T-helper 1 cell treated with Interleukin-12 subunit alpha and Interleukin-12 subunit beta and Interleukin-4 antibody, amounts not matched to agents 30 ng/mL and 1 ng/mL, for 36 hours (primary cell): ENCODE measurements at regions not wholly inside any gene's neighbourhood (a gene's known extent, or its start where the extent isn't known, plus 50 kb on each side); places are given as distances from the start of the nearest gene placed in this dataset.
"Not testable (repeated sequence)": the region's sequence is repeated elsewhere in the genome, so short reads cannot be mapped to it uniquely, and the experiment has no call there.

Source experiments
- intact Hi-C: fragments of 100-400 bp; cut with micrococcal nuclease; formaldehyde crosslinking; loops from one replicate; pipeline ENCODE4 v1.15.1; 2024

DNA sequence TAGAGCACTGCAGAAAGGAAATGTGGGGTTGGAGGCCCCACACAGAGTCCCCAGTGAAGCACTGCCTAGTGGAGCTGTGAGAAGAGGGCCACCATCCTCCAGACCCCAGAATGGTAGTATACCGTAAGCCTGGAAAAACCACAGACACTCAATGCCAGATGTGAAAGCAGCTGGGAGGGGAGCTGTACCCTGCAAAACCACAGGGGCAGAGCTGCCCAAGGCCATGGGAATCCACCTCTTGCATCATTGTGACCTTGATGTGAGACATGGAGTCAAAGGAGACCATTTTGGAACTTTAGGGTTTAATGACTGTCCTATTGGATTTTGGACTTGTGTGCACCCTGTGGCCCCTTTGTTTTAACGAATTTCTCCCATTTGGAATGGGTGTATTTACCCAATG, 75.3 kb upstream of the SERPINE2 start:
- intact Hi-C loops = no loop called here

DNA sequence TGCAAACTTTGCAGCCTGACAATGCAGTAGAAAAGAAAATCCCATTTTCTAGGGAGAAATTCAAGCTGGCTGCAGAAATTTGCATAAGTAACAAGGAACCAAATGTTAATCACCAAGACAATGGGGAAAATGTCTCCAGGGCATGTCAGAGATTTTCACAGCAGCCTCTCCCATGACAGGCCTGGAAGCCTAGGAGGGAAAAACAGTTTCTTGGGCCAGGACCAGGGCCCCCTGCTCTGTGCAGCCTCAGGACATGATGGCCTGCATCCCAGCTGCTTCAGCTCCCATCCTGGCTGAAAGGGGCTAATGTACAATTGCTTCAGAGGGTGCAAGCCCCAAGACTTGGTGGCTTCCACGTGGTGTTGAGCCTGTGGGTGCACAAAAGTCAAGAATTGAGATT, 74.8 kb upstream of the SERPINE2 start:
- intact Hi-C loops = not testable (repeated sequence)

DNA sequence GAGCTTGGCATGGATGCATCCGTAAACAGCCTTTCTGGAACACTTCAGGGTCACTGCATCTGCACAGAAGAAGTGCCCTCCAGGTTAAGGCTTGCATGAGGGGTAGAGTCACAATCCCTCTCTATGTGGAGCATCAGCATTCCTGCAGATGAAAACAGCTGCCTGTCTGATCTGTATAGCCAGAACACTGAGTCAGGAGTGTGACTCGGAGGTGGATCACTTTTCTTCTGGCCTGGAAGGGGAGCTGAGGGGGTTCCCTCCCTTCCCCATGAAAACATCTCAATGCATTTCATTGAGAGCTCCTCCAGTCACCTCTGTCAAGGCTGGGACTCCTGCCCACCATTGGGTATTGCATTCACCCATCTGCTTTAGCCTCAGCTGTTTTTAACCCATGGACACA, 72.5 kb upstream of the SERPINE2 start:
- intact Hi-C loops = no loop called here

DNA sequence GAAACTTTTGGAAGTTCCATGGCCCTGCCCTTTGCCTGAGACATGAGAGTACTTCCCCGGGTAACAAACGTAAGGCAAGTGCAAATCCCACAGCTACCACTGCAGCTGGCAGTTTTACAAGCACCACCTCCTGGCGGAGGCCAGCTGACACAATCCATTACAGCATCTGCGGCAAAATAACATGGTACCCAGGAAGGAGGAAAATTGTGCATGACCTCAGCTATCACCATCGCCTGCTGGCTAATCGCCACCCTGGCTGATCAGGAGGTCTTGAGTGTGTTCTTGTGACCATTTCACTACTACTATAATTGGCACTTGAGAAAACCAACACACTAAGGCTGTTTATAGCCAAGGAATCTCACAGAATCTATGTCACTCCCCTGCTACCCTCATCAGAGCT, 71.7 kb upstream of the SERPINE2 start:
- intact Hi-C loops = no loop called here

DNA sequence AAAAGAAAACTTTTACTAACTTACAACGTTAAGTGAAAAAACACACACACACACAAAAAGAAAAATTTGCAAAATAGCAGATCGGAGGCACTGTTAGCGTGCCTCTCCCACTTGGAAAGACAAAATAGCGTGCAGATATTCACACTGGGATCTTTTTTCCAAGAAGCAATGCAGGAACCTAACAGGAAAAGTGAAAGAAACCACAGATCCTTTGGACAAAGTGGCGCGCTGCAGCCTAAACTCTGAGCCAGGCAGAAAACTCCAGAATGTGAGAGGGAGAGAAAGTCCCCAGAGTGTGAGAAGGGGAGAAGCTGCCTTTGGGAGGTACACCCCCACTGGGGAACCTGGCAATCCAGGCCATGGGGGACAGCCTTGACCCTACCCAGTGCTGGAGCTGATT, 70.7 kb upstream of the SERPINE2 start:
- intact Hi-C loops = no loop called here

GRCh38 chr2:224106794-224107193, 67.7 kb upstream of the SERPINE2 start:
- intact Hi-C loops = no loop called here

- intact Hi-C loops = no loop called here
Observed at GRCh38 chr2:224104668-224105386, 65.7 kb upstream of the SERPINE2 start.

DNA sequence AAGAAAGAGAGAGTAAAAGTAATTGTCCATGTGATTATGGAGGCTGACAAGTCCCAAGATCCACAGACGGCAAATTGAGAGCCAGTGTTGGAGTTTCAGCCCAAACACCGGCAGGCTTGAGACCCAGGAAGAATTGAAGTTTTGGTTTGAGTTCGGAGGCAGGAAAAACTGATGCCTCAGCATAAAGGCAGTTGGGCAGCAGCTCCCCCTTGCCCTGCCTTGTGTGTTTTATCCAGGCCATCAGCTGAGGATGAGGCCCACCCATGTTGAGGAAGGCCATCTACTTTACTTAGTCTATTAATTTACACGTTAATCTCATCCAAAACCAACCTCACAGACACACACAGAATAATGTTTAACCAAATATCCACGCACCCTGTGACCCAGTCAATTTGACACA, 64.6 kb upstream of the SERPINE2 start:
- intact Hi-C loops = no loop called here

GRCh38 chr2:224102991-224103390, 63.9 kb upstream of the SERPINE2 start:
- intact Hi-C loops = no loop called here

DNA sequence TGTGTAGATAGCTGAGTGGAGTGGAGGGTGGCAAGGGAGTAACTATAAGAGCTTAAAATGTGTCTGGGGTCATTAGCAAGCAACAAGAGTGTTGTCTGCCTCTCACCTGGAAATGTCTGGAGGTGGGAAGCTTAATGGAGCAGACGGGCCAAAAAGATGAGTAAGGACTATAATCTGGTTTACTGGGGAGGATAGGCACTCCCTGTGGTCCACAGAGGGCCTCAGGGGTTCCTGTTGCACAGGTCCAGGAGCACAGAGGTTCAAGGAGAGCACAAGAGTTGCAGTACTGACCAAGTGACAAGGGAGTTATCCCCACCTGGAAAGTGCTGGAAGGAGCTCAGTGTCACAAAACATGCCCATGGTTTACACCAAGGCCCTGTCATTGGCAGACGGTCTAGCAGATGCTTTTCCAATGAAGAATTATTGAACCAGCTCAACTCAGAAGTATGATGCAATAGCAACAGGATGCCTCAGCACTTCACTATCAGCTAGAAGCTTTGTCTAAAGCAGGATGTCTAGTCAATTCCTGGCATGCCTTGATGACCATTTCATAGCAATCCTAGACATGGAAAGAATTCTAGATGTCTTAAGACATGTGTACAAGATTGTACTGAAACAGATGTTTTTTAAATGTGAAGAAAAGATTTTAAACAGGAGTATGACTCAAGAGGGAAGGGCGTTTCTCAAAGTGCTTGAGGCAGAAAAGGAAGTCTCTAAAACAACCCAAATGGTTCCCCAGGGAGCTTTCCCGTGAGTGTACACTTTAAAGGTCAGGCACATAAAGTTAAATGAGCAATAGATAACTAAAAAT, 62.9 kb upstream of the SERPINE2 start:
- intact Hi-C loops = no loop called here

DNA sequence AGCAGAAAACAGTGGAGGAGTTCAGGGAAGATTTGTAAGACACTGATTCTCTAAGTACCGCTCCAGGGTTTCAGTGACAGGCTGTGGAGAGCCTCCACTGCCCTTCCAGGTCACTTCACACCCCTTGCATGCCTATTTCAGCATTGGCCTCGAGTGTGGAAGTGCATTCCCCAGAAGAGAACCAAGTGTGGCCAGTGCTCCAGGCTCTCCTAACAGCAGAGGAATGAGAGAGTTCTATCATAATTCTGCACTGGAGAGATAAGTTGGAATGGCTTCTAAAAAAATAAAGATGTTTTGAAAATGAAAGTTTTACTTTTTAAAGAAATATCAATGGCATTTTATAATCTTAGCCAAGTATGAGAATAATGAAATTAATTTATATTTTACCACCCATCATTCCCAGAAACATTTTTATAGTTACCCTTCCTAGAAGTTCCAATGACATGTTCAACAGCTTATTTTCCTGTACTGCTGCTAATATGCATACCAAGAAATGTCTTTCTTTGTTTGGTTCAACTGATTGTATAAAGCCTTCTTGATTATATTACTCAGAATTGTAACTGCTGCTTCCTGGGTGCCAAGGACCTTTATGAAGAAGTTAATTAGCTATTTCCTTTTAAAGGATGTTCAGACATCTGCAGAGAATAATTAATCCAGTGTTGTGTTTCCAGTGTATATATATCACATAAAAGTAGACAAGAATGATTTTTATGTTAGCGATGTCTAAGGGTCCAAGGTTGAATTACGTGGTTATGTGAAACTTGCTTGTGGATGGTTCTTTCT, 61.0 kb upstream of the SERPINE2 start:
- intact Hi-C loops = no loop called here

DNA sequence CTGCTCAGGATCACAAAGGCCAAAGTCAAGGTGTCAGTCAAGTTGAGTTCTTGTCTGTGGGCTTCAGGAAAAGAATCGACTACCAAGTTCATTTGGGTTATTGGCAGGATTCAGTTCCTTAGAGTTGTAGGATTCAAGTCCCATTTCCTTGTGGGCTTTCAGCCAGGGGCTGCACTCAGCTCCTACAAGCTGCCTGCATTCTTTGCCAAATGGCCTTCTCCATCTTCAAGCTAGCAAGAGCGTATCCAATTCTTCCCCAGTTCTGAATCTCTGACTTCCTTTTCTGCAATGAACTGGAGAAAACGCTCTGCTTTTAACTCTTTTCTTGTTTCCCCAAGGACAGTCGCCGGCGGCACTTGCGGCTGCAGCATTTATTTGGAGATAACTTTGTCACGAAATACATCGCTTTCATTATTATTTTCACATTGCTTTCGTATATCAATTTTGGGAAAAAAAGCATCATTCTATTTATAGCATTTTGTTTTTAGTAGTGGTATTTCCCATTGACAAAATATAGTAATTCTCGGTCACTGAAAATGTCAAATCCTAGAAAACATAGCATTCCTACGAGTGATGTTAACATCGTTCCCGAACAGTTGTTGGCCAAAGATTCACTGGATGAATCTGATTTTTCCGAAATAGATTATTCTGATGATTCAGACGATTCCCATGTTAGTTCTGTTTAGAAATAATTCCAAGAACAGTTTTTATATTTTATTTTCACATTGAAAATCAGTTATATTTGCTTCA, 59.6 kb upstream of the SERPINE2 start:
- intact Hi-C loops = no loop called here

DNA sequence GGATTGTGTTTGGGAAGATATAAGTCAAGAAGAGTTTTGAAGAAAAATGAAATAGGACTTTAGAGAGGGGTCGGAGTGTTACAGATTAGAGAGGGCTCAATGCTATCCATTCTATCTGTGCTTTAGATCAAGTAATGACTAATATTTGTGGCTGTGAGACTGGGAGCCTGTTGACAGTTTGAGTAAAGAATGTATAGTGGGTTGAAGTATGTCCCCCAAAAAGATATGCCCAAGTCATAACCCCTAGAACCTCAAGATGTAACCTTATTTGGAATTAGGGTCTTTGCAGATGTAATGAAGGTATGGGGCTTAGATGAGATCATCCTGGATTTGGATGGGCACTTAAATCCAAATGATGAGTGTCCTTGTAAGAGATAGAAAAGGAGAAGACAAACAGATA, 55.3 kb upstream of the SERPINE2 start:
- intact Hi-C loops = no loop called here

GRCh38 chr2:224091671-224092070, 52.6 kb upstream of the SERPINE2 start:
- intact Hi-C loops = not testable (repeated sequence)

GRCh38 chr2:224089606-224090005, 50.5 kb upstream of the SERPINE2 start:
- intact Hi-C loops = not testable (repeated sequence)
